COLO829 (cell line): ENCODE measurements at regions not wholly inside any gene's neighbourhood (a gene's known extent, or its start where the extent isn't known, plus 50 kb on each side); places are given as distances from the start of the nearest gene placed in this dataset.
"Not testable (repeated sequence)": the region's sequence is repeated elsewhere in the genome, so short reads cannot be mapped to it uniquely, and the experiment has no call there.

Experiments
- DNase-seq: peaks from one replicate; pipeline ENCODE4 v3.0.0; 2012; ENCODE audit warnings: low spot score

GRCh38 chrX:3550871-3551270 is 162.6 kb downstream of the PRKX start:
- DNase-seq, result no peak

GRCh38 chrX:3550160-3550751 is 163.2 kb downstream of the PRKX start:
- peak; percentile 28 for DNase-seq

GRCh38 chrX:3549411-3549911 is 164.0 kb downstream of the PRKX start:
- no peak for DNase-seq

GRCh38 chrX:3548765-3549391 is 164.6 kb downstream of the PRKX start:
- DNase-seq, result peak; percentile 34

- DNase-seq, result no peak
Measured at GRCh38 chrX:3545901-3546300, 167.5 kb downstream of the PRKX start.

GRCh38 chrX:3541336-3541735 is 172.1 kb downstream of the PRKX start:
- DNase-seq, result no peak

- DNase-seq, result no peak
Measured at GRCh38 chrX:3540105-3540504, 173.3 kb downstream of the PRKX start.

- DNase-seq, result no peak
Measured at GRCh38 chrX:3532581-3533085, 180.8 kb downstream of the PRKX start.

GRCh38 chrX:3531435-3531834 is 182.0 kb downstream of the PRKX start:
- not testable (repeated sequence) for DNase-seq

GRCh38 chrX:3529466-3530010 is 183.1 kb upstream of the MXRA5 start:
- no peak for DNase-seq

GRCh38 chrX:3527811-3528210 is 181.4 kb upstream of the MXRA5 start:
- DNase-seq, result no peak

GRCh38 chrX:3527166-3527565 is 180.7 kb upstream of the MXRA5 start:
- DNase-seq, result no peak

- DNase-seq, result no peak
Measured at GRCh38 chrX:3526731-3527130, 180.3 kb upstream of the MXRA5 start.

- DNase-seq, result no peak
Measured at GRCh38 chrX:3526071-3526470, 179.6 kb upstream of the MXRA5 start.

GRCh38 chrX:3522101-3522650 is 175.7 kb upstream of the MXRA5 start:
- DNase-seq, result no peak

GRCh38 chrX:3521396-3521795 is 174.9 kb upstream of the MXRA5 start:
- no peak for DNase-seq

- DNase-seq, result no peak
Measured at GRCh38 chrX:3520982-3521381, 174.5 kb upstream of the MXRA5 start.

GRCh38 chrX:3520458-3520857 is 174.0 kb upstream of the MXRA5 start:
- no peak for DNase-seq

GRCh38 chrX:3519384-3519783 is 172.9 kb upstream of the MXRA5 start:
- not testable (repeated sequence) for DNase-seq

- DNase-seq, result peak; percentile 70
Measured at GRCh38 chrX:3518870-3519269, 172.4 kb upstream of the MXRA5 start.

- peak; percentile 64 for DNase-seq
Measured at GRCh38 chrX:3516051-3516541, 169.6 kb upstream of the MXRA5 start.

GRCh38 chrX:3514996-3515395 is 168.5 kb upstream of the MXRA5 start:
- no peak for DNase-seq

GRCh38 chrX:3512150-3512549 is 165.7 kb upstream of the MXRA5 start:
- not testable (repeated sequence) for DNase-seq
